Fibroblast of skin of abdomen (primary cell): ENCODE measurements at regions not wholly inside any gene's neighbourhood (a gene's known extent, or its start where the extent isn't known, plus 50 kb on each side); places are given as distances from the start of the nearest gene placed in this dataset.

ENCODE experiments used
- DNase-seq: peaks from one replicate; pipeline ENCODE4 v3.0.0-alpha.2; 2013

DNA sequence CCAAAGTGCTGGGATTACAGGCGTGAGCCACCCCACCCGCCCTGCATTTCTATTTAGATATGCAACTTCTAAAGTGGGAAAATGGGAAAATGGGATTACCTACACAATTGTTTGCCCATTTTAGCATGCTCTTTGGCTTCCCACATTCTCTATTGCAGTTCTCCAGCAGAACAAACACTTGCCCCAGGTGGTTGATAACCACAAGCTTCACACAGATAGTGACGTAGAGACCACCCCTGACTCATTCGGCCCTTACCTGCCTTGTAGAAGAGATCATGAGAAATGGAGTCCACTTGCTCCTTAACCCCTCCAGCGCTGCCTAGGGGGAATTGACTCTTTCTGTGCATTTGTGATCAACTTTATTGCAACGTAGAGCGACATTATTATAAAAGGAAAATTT lies 83.2 kb upstream of the RAP2B start:
- DNase-seq = no peak

DNA sequence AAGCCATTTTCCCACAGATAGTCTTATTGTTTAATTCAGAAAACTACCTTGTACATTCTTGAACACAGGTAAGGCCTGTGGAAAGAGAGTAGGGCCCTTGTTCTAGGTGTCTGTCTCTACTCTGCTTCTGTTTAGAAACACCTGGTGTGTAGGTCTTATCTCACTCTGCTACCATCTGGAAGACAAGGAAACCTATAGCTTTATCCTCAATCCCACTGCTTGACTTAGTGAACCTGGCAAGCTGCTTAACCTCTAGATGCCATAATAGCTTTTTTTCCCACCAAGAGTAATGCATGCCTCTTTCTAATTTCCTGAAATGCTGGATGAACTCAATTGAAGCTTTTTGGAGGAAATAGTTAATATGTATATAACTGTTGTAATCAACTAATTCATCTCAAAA lies 82.6 kb upstream of the RAP2B start:
- no peak for DNase-seq

DNA sequence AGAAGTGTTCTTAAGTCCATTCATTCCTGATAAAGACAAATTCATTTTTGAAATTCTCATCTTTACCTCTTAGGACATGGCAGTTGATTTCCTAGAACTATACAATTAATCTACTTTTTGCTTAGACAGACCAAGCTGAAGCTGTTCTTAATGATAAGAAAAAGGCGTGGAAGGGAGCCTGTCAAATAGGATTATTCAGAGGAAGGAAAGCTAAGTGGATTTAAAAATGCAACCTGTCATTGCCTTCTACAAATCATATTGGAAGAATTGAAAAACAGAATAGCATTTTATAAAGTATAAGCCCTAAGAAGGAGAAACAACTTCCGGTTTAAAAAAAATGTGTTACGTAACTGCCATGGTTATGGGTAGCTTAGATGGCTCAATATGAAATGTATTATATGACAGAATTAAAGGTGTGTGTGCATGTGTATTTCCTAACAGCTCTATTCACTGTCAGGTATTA lies 81.2 kb upstream of the RAP2B start:
- no peak for DNase-seq

DNA sequence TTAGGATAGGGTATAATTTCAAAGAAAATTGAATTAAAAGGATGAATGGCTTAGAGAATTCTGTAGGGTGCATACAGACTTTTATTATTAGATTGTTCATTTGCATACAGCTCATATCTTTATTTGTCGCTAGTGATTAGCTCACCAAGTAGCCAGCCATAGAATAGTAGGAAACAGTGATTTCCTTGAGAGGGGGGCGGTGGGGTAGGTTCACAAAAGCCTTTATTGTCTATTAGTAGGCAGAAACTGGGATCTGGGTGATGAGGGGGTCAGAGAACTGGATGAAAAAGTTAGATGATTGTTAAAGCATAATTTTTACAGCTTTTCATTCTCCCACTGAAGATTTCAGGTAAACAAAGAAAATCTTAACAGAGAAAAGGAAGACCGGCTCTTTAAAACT lies 77.6 kb upstream of the RAP2B start:
- no peak for DNase-seq

DNA sequence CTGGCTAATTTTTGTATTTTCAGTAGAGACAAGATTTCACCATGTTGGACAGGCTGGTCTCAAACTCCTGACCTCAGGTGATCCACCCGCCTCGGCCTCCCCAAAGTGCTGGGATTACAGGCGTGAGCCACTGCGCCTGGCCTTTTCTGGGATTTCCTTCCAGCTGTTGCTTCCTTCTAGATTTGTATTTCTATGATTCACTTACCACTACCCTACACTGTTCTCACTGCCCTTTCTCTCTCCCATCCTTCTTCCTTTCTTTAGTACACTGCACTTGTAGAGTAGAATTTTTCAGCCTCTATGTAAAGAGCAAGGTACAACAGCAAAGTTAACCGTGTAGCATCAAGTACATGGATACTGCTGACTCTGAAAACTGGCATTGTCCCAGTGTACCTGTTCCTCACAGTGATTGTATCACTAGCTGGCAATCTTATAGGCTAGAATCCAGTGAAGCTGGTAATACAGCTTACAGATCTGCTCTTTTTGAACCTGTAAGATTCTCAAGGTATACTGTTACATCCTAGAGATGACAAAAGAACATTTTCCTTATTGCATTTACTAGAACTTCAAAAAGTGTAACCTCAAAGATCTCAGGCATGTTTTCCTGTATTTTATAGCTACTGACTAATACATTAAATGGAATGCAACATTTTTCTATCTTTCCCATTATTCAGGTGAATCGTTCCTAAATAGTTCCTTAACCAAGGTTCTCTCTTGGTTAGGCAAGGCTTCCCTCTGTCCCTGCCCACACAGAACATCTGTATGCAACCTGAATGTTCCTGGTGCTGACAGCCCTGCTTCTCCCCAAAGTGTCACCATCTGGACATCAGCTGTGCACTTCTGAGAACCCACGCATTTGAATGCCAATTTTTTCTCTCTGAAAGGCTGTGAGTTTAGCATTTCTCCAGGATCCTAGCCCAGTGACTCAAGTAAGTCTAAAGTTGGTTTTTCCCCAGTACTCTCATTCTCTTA lies 74.1 kb upstream of the RAP2B start:
- DNase-seq = peak; percentile 91

DNA sequence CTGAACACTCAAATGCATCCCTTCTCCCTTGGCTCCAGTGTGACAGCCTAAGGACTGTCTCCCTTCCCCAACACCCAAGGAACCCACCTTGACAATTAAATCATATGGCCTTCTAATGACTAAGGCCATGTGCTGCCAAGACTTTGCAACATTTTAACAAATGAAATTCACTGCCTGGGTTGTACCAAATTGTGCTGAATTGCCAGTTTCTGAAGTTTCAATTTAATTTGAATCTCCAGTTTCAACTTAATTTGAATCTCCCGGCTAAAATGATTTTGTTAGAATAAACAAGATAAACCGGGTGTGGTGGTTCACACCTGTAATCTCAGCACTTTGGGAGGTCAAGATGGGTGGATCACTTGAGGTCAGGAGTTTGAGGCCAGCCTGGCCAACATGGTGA lies 72.4 kb upstream of the RAP2B start:
- no peak for DNase-seq

DNA sequence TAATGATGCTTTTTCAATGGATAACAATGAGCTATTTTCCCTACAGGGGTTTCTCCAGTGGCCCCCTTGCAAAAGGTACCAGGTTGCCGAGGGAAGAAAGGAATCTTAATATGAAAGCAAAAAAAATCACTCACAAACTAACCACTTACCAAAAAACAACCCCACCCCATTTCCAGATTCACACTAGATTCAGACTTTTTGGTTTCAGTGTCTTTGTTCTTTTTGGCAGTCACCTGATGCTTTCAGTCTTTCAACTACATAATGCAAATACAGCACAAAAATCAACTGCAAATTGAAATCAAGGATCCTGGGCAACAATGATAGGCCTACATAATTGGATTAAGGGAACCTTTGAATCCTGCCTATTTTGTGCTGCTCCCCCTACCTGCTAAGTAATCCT lies 71.1 kb upstream of the RAP2B start:
- no peak for DNase-seq

DNA sequence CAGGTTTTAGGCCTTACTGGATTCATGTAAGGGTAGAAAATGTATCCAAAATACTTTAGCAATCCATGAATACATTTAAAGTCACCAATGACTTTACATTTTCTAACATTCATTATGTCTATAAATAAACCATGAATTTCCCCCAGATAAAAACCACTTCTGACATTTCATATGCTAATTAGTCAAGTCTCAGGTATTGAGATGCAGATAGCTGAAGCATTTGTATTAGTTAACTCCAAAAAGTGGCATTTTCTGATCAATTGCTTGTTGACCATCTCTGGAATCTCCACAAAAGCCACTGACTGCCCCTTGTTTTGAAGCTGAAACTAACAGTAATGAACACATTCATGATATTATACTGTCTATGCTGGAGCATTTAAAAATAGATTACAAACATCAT lies 68.4 kb upstream of the RAP2B start:
- no peak for DNase-seq

DNA sequence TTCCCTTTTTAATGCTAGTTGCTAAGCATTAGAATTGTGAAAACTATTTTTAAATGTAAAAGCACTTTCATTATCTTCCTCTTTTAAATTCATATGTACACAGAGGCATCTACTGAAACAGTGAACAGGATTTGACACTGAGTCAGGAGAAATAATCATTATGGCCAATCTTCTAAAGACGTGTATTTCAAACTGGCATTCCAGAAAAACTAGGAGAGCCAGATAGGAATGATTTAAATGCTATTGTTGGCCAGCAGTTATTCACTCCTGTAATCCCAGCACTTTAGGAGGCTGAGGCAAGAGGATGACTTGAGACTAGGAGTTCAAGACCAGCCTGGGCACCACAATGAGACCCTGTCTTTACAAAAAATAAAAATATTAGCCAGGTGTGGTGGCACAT lies 67.6 kb upstream of the RAP2B start:
- peak; percentile 4 for DNase-seq

DNA sequence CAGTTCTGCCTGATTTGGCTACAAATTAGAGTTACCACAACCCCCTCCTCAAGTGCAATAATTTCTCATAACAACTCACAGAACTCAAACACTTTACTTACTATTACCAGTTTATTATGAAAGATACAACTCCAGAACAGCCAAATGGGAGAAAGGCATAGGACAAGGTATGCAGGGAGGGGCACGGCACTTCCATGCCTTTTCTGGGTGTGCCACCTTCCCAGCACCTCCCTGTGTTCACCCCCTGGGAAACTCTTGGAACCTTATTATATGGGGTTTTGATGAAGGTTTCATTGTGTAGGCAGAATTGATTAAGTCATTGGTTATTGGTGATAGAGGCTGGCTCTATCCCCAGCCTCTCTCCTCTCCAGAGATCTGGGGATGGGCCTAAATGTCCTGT lies 66.6 kb upstream of the RAP2B start:
- no peak for DNase-seq

DNA sequence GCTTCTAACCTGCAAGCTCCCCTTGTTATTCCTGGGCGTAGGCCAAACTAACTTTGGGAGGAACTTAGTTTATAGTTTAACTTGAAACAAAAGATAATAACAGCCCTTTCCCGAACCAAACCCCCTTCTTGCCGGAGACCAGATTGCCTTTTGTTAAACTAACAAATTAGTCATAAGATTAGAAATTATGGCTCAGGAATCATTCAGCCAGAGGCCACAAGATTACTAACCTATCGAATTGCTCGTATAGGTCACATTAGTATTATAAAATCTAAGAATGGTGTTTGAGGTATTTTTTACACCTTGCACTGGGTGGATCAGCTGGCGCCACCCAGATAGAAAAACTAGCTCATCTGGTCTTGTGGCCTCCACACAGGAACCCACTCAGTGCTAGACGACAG lies 65.3 kb upstream of the RAP2B start:
- DNase-seq = no peak

DNA sequence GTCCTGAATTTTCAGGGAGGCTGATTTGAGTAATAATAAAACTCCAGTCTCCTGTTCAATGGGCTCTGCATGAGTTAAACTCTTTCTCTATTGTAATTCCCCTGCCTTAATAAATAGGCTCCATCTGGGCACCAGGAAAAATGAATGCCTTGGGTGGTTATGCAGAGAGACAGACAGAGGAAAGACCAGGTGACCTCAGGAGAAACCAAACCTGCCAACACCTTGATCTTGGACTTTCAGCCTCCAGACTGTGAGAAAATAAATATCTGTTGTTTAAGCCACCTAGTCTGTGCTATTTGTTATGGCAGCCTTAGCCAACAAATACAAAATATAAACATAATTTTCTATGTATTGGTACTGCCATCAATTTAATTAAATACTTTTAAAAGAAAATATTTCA lies 64.8 kb upstream of the RAP2B start:
- DNase-seq = no peak

DNA sequence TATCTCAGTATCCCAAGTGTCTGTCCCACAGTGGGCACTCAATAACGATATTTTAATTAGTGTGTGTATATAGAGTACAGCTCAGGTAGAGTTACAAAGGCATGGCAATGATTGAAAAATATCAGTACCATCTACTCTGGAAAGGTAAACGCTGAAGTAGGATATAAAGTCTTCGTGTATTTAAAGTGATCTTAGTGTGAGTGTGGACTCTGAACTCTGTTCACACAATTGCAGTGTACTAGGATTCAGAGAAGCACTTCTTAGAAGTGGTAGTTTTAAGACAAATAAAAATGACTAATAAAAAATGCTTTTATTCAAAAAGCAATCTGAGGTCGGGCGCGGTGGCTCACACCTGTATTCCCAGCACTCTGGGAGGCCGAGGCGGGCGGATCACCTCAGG lies 62.9 kb upstream of the RAP2B start:
- no peak for DNase-seq

DNA sequence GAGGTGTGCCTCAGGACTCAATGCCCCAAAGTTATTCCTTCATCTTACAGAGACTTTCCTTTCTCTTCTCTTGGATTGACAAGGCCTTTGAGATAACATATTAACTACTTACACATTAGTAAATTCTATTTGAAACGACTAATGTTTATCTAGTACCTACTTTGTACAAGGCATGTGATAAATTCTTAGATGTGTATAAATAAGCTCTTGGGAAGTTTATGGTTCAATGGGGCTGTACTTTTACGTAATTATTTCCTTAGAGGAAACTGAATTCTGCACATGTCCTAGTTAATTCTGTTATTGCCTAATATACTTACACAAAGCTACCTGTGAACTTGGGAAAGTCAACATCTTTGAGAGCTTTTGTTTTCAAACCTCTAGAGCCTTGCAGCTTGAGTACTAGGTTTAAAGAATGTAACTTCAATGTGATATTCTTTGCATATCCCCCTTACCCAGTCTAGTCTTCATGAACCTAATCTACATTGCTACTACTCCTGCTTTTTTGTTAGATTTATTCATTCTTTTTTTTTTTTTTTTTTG lies 58.5 kb upstream of the RAP2B start:
- DNase-seq = no peak

DNA sequence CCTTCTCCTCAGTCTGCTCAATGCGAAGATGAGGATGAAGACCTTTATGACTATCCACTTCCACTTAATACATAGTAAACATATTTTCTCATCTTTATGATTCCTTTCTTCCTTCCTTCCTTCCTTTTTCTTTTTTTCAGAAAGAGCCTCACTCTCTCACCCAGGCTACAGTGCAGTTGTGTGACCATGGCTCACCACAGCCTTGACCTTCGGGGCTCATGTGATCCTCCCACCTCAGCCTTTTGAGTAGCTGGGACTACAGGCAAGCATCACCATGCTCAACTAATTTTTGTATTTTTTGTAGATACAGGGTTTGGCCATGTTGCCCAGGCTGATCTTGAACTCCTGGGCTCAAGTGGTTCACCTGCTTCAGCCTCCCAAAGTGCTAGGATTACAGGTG lies 52.0 kb upstream of the RAP2B start:
- no peak for DNase-seq

DNA sequence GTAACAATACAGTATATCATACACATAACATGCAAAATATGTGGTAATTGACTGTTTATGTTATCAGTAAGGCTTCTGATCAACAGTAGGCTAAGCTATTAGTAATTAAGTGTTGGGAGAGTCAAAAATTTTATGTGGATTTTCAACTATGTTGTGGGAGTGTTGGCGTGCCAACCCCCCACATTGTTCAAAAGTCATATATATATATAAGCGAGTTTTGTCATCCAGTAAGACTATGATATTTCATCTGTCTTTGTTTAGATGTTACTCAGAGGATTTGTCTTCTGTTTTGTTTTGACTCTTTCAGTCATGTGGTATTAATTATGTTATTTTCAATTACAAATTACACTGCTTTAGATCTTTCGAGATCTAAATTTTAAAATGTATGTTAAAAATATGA lies 51.0 kb upstream of the RAP2B start:
- DNase-seq = peak; percentile 63
